Cardiac muscle cell (in vitro differentiated cells and primary cell): ENCODE measurements at regions not wholly inside any gene's neighbourhood (a gene's known extent, or its start where the extent isn't known, plus 50 kb on each side); places are given as distances from the start of the nearest gene placed in this dataset.

Source experiments
- DNase-seq, 2 donors: peaks; one replicate each; pipeline versions ENCODE4 v3.0.0 to v3.0.0-alpha.2; 2010 to 2017; ENCODE audit warnings: low read depth in 1 of 2, low spot score in 1 of 2
- H3K27ac ChIP-seq: fragments of 200-600 bp; sonication (generic); 2 replicates; pipeline ENCODE4 v1.5.1; 2016
- H3K27me3 ChIP-seq: fragments of 200-600 bp; sonication (generic); 2 replicates; pipeline ENCODE4 v1.6.0; 2016; ENCODE audit warnings: control low read depth
- H3K36me3 ChIP-seq: fragments of 200-600 bp; sonication (generic); 2 replicates; pipeline ENCODE4 v1.5.1; 2016; ENCODE audit warnings: control low read depth
- H3K4me1 ChIP-seq: fragments of 200-600 bp; sonication (generic); 2 replicates; pipeline ENCODE4 v1.8.1; 2017; ENCODE audit warnings: low read depth, mild to moderate bottlenecking, mixed run types
- H3K4me3 ChIP-seq: fragments of 200-600 bp; sonication (generic); 2 replicates; pipeline ENCODE4 v1.5.1; 2016; ENCODE audit warnings: mild to moderate bottlenecking
- H3K9me3 ChIP-seq: fragments of 200-600 bp; sonication (generic); 2 replicates; pipeline ENCODE4 v1.5.1; 2017; ENCODE audit warnings: low read depth, mild to moderate bottlenecking, control low read depth
- TF ChIP-seq, protein P1 (sequence below): IDR thresholded peaks from 2 replicates; pipeline ENCODE4 v1.5.1; 2012; ENCODE audit warnings: low read depth, mild to moderate bottlenecking, low read length

DNA sequence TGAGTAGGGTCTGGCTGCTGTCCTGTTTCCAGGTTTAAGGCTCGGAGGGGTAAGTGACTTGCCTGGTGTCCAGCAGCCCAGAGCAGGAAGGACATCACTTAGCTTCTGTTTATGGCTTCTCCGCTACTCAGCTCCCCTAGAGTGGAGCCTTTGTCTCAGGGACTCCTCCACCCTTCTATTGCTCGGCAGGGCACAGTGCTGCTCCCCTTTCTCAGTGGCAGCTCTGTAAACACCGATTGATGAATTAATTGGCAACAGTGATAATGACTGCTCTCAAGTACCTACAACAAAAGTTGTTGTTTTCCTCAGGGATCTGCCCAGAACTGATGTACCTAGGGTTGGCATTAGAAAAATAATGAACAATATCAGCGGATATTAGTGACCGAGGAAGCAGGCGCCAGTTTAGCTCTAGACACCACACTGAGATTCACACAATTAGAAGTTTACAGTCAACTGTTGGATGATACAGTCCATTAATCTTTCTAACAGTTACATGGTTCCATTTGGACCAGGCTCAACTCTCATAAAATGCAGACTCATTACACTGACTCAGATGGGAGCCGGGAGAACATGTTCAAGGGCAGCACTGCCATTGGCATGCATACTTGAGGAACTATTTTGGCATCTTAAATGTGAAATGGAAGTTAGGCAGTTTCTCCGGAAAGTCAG, 265.7 kb downstream of the MTX2 start:
- peaks cover 8% of the 10 kb centered on the region for H3K27me3 ChIP-seq
- H3K4me3 ChIP-seq = no peak overlapping the region
- no peaks in the 10 kb centered on the region for H3K9me3 ChIP-seq
- TF ChIP-seq, protein P1, sequence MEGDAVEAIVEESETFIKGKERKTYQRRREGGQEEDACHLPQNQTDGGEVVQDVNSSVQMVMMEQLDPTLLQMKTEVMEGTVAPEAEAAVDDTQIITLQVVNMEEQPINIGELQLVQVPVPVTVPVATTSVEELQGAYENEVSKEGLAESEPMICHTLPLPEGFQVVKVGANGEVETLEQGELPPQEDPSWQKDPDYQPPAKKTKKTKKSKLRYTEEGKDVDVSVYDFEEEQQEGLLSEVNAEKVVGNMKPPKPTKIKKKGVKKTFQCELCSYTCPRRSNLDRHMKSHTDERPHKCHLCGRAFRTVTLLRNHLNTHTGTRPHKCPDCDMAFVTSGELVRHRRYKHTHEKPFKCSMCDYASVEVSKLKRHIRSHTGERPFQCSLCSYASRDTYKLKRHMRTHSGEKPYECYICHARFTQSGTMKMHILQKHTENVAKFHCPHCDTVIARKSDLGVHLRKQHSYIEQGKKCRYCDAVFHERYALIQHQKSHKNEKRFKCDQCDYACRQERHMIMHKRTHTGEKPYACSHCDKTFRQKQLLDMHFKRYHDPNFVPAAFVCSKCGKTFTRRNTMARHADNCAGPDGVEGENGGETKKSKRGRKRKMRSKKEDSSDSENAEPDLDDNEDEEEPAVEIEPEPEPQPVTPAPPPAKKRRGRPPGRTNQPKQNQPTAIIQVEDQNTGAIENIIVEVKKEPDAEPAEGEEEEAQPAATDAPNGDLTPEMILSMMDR = no peak
- H3K27ac ChIP-seq = no peak overlapping the region
- peak in 1 of 2 donors; percentile 33 for DNase-seq
- no peaks in the 10 kb centered on the region for H3K36me3 ChIP-seq
- H3K4me1 ChIP-seq = no peaks in the 10 kb centered on the region

DNA sequence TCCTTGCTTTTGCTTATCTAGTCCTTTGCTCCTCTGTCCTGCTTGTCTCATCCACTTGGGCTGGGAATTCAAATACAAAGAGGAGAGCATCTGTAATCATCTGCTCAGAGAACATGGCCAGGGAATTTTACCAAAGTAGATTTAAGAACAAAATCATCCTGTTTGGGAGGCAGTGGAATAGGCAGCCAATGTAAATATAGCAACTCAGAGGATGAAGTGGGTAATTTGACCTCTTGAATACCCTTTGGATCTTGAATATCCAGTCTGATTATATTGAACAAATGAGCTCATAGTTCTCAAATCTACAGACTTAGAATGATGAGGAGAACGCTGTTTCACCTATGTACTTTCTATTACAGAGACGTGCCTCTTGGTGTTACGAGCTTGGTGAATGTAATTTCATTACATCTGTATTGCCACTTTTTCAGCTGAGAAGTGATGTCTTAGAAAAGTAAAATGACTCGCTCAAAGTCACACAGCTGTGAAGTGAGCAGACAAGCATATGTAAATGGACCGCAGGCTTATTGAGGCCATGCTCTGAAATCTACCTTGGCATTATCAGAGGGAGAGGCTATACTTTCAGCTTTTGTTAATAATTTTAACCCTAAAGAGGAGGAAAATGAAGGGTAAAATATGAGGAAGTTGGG, 266.3 kb downstream of the MTX2 start:
- H3K27ac ChIP-seq = no peak overlapping the region
- DNase-seq = no peak
- TF ChIP-seq, protein P1 = no peak
- no peaks in the 10 kb centered on the region for H3K9me3 ChIP-seq
- H3K4me3 ChIP-seq = no peak overlapping the region
- no peaks in the 10 kb centered on the region for H3K4me1 ChIP-seq
- H3K36me3 ChIP-seq = no peaks in the 10 kb centered on the region
- H3K27me3 ChIP-seq = peaks cover 7% of the 10 kb centered on the region

DNA sequence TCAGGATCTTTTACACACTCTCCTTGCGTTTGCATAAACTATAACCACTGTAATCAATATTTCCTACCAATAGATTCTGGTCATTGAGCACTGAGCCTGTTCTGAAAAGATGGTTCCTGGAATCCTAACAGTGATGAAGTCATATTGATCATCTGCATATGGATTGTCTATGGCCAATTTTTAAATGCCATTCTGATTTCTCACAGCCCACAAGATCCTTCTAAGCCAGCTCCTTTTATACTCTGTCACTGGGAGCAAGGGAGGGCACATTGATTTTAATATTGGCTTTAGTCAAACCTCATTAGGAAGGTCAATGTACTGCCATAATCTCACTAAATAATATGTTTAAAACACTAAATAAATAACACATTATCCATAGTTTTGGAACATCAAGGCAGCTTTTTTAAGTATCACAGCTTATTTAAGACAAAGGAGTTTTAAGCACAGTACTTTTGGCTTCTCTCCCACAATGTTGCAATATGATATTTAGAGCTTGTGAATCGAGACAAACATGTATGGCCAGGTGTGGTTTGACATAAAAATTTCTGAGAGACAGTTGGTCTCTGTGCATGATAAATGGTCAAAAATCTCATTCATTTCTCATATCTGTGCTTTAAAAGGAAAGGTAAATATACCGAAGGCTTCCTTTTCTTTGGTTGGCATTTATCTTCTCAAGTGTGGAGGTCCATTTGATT, 267.3 kb downstream of the MTX2 start:
- Histone ChIP-seq H3K9me3 (no peaks in the 10 kb centered on the region), H3K4me3 (no peak overlapping the region), H3K4me1 (no peaks in the 10 kb centered on the region), H3K27me3 (peaks cover 7% of the 10 kb centered on the region), H3K36me3 (no peaks in the 10 kb centered on the region), H3K27ac (no peak overlapping the region)
- DNase-seq = peak in 1 of 2 donors; percentile 35
- TF ChIP-seq, protein P1 = no peak

DNA sequence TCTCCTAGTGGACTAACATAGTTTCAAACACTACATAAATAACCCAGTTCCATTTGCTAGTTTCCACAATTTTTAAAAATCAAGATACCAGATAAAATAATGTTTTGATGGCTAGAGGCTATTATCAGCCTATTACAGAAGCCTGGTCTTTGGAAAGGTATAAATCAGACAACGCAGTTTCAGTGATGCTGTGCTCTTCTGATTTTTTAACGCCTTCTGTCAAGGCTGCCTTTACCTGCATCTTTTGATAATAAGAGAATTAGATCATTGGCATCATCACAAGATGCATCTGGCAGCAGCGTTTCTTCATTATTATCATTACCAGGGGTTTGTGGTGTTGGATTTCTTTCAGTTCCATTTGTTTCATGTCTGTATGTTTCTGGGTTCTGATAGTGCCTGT, 268.7 kb downstream of the MTX2 start:
- H3K9me3 ChIP-seq = no peaks in the 10 kb centered on the region
- H3K27ac ChIP-seq = no peak overlapping the region
- H3K4me3 ChIP-seq = no peak overlapping the region
- DNase-seq = no peak
- H3K4me1 ChIP-seq = no peaks in the 10 kb centered on the region
- H3K36me3 ChIP-seq = no peaks in the 10 kb centered on the region
- TF ChIP-seq, protein P1 = no peak
- peaks cover 6% of the 10 kb centered on the region for H3K27me3 ChIP-seq

DNA sequence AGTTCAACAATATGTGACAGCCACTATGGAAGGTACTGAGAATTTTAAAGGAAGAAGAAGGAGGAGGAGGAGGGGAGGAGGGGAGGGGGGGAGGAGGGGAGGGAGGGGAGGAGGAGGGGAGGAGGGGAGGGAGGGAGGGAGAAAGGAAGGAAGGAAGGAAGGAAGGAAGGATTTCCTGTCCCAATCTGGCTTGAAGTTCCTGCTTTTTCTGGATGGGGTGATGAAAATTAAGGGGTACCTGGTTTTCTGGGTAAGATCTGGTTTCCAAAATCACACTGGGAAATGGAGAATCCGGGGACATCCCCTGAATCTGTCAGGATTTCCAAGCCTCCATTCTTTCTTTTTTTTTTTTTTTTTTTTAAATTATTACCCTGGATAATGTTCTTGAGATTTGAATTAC, 271.8 kb downstream of the MTX2 start:
- Histone ChIP-seq H3K4me1 (peaks cover 3% of the 10 kb centered on the region), H3K27ac (no peak overlapping the region), H3K4me3 (no peak overlapping the region), H3K36me3 (no peaks in the 10 kb centered on the region), H3K27me3 (no peaks in the 10 kb centered on the region), H3K9me3 (no peaks in the 10 kb centered on the region)
- DNase-seq = no peak
- TF ChIP-seq, protein P1 = no peak
